ENCODE measurements at regions not wholly inside any gene's neighbourhood (a gene's known extent, or its start where the extent isn't known, plus 50 kb on each side); places are given as distances from the start of the nearest gene placed in this dataset.

DNA sequence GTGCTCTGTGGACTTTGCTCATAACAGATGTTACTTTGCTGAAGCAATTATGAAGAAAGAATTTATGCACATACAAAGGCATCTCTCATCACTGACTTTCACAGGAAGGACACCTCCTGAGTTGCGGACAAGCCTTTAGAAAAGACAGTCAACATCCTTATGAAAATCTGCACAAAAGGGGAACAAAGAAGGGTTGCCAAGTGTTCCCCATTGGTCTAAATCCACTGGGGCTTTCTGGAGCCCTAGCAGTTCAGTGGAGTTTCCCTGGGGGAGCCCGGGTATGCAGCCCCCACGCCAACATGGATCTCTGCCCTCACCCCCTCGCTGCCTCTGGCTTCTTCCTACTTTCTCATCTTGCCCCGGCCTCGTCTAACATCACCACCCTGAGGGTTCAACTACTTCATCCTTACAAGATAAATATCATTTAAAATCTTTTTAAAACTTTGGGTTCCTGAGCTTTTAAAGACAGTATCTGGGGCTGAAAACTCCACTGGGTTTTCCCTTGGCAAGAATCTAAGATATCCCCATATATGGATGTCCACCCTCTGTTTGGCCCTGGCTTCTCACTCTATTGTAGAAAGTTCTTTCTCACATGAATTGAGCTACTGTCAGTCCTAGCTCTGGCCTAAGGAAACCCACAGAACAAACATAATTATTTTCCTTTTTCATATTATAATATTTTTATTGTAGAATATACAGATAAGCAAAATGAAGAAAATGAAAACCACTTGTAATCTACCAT, 207.9 kb upstream of the RGMA start:
- TF ChIP-seq, protein P1, sequence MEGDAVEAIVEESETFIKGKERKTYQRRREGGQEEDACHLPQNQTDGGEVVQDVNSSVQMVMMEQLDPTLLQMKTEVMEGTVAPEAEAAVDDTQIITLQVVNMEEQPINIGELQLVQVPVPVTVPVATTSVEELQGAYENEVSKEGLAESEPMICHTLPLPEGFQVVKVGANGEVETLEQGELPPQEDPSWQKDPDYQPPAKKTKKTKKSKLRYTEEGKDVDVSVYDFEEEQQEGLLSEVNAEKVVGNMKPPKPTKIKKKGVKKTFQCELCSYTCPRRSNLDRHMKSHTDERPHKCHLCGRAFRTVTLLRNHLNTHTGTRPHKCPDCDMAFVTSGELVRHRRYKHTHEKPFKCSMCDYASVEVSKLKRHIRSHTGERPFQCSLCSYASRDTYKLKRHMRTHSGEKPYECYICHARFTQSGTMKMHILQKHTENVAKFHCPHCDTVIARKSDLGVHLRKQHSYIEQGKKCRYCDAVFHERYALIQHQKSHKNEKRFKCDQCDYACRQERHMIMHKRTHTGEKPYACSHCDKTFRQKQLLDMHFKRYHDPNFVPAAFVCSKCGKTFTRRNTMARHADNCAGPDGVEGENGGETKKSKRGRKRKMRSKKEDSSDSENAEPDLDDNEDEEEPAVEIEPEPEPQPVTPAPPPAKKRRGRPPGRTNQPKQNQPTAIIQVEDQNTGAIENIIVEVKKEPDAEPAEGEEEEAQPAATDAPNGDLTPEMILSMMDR (IDR thresholded peaks at IDR 0.05): no peak
- TF ChIP-seq POLR2A (IDR thresholded peaks at IDR 0.05): no peak
